ENCODE measurements at regions not wholly inside any gene's neighbourhood (a gene's known extent, or its start where the extent isn't known, plus 50 kb on each side); places are given as distances from the start of the nearest gene placed in this dataset.

GRCh38 chr12:46499901-46500300 lies 127.3 kb upstream of the SLC38A2 start:
- no peak for TF ChIP-seq POLR2A (IDR thresholded peaks at IDR 0.05; ENCODE audit: low read depth, low read length)
- TF ChIP-seq CTCF (conservative IDR thresholded peaks at IDR 0.05; ENCODE audit: low read depth, low read length): no peak
- no peak for TF ChIP-seq MXI1 (IDR thresholded peaks at IDR 0.05; ENCODE audit: borderline replicate concordance, low read depth, low read length)
- no peak for TF ChIP-seq RFX5 (IDR thresholded peaks at IDR 0.05; ENCODE audit: low read depth, low read length)
- no peak for TF ChIP-seq RAD21 (IDR thresholded peaks at IDR 0.05; ENCODE audit: low read length)
- no peak for TF ChIP-seq SMC3 (IDR thresholded peaks at IDR 0.05; ENCODE audit: low read depth, low read length)
- TF ChIP-seq CEBPB (IDR thresholded peaks at IDR 0.05; ENCODE audit: low read depth, low read length): no peak
- TF ChIP-seq ELK1 (IDR thresholded peaks at IDR 0.05; ENCODE audit: borderline replicate concordance, low read depth, low read length): no peak
- TF ChIP-seq BHLHE40 (IDR thresholded peaks at IDR 0.05; ENCODE audit: low read depth, low read length): no peak
- TF ChIP-seq NFE2L2 (IDR thresholded peaks at IDR 0.05; ENCODE audit: low read depth, low read length): no peak
- TF ChIP-seq FOS (IDR thresholded peaks at IDR 0.05; ENCODE audit: low read depth, low read length): no peak
- TF ChIP-seq CHD1 (IDR thresholded peaks at IDR 0.05; ENCODE audit: low read depth, low read length): no peak
- TF ChIP-seq RCOR1 (IDR thresholded peaks at IDR 0.05; ENCODE audit: insufficient replicate concordance, low read length): no peak
- no peak for TF ChIP-seq MAZ (IDR thresholded peaks at IDR 0.05; ENCODE audit: borderline replicate concordance, low read depth, low read length)

All from IMR-90 (cell line).